HG02885 (cell line): ENCODE measurements at regions not wholly inside any gene's neighbourhood (a gene's known extent, or its start where the extent isn't known, plus 50 kb on each side); places are given as distances from the start of the nearest gene placed in this dataset.
"Not testable (repeated sequence)": the region's sequence is repeated elsewhere in the genome, so short reads cannot be mapped to it uniquely, and the experiment has no call there.

Experiments used
- ATAC-seq: cut with Tn5 transposase; IDR thresholded peaks from one replicate; pipeline ENCODE4 v1.9.1; 2021; ENCODE audit warnings: mild to moderate bottlenecking; ENCODE audit not compliant: unreplicated experiment, poor library complexity

GRCh38 chr2:161480123-161480522, 64.0 kb downstream of the TBR1 start:
- ATAC-seq = no peak

- no peak for ATAC-seq
Measured at GRCh38 chr2:161481619-161482018, 65.5 kb downstream of the TBR1 start.

GRCh38 chr2:161484061-161484460, 68.0 kb downstream of the TBR1 start:
- no peak for ATAC-seq

- ATAC-seq = no peak
Measured at GRCh38 chr2:161486111-161486510, 70.0 kb downstream of the TBR1 start.

GRCh38 chr2:161488131-161488699, 72.1 kb downstream of the TBR1 start:
- ATAC-seq = no peak

GRCh38 chr2:161488879-161489278, 72.8 kb downstream of the TBR1 start:
- ATAC-seq = no peak

- peak; percentile 59 for ATAC-seq
Measured at GRCh38 chr2:161500892-161501610, 85.0 kb downstream of the TBR1 start.

GRCh38 chr2:161502279-161502678, 86.2 kb downstream of the TBR1 start:
- not testable (repeated sequence) for ATAC-seq

- ATAC-seq = not testable (repeated sequence)
Measured at GRCh38 chr2:161504628-161505289, 88.7 kb downstream of the TBR1 start.

- ATAC-seq = not testable (repeated sequence)
Measured at GRCh38 chr2:161505466-161505865, 89.4 kb downstream of the TBR1 start.

- not testable (repeated sequence) for ATAC-seq
Measured at GRCh38 chr2:161513295-161514032, 97.4 kb downstream of the TBR1 start.

GRCh38 chr2:161522796-161523195, 101.4 kb upstream of the SLC4A10 start:
- ATAC-seq = no peak

- no peak for ATAC-seq
Measured at GRCh38 chr2:161533218-161533617, 91.0 kb upstream of the SLC4A10 start.

- no peak for ATAC-seq
Measured at GRCh38 chr2:161546635-161547034, 77.6 kb upstream of the SLC4A10 start.

- ATAC-seq = no peak
Measured at GRCh38 chr2:161547130-161547529, 77.1 kb upstream of the SLC4A10 start.

GRCh38 chr2:161552015-161552414, 72.2 kb upstream of the SLC4A10 start:
- no peak for ATAC-seq

GRCh38 chr2:161555826-161556225, 68.4 kb upstream of the SLC4A10 start:
- no peak for ATAC-seq

- no peak for ATAC-seq
Measured at GRCh38 chr2:161556440-161556839, 67.8 kb upstream of the SLC4A10 start.

- no peak for ATAC-seq
Measured at GRCh38 chr2:161557538-161557937, 66.7 kb upstream of the SLC4A10 start.

GRCh38 chr2:161564906-161565305, 59.3 kb upstream of the SLC4A10 start:
- ATAC-seq = no peak

GRCh38 chr2:161569401-161569800, 54.8 kb upstream of the SLC4A10 start:
- peak; percentile 33 for ATAC-seq
